GM21737 (cell line): ENCODE measurements at regions not wholly inside any gene's neighbourhood (a gene's known extent, or its start where the extent isn't known, plus 50 kb on each side); places are given as distances from the start of the nearest gene placed in this dataset.
"Not testable (repeated sequence)": the region's sequence is repeated elsewhere in the genome, so short reads cannot be mapped to it uniquely, and the experiment has no call there.

ENCODE experiments used
- ATAC-seq: cut with Tn5 transposase; IDR thresholded peaks from one replicate; pipeline ENCODE4 v1.9.1; 2021; ENCODE audit warnings: mild to moderate bottlenecking, moderate library complexity; ENCODE audit not compliant: unreplicated experiment

GRCh38 chr14:37711831-37712475, 116.5 kb downstream of the TTC6 start:
- ATAC-seq = no peak

GRCh38 chr14:37712476-37712860, 117.0 kb downstream of the TTC6 start:
- not testable (repeated sequence) for ATAC-seq

DNA sequence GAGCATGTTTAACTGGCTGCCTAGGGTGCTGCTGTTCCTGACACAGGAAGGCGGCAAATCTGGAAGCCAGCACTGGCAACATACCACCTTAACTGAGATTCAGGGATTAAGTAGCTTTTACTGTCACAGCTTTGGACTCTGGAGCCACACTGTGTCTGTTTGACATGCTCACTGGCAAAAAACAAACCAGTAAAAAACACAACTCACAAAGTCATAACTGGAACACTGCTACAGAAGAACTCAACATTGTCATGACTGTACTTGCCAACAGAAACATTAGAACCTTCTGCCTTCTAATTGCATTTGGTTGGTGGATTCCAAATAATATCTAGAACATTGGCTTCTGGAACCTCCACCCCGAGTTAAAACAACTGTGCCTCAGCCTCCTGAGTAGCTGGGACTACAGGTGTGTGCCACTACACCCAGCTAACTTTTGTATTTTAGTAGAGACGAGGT, 117.6 kb downstream of the TTC6 start:
- no peak for ATAC-seq

GRCh38 chr14:37720131-37720530, 124.7 kb downstream of the TTC6 start:
- ATAC-seq = no peak

DNA sequence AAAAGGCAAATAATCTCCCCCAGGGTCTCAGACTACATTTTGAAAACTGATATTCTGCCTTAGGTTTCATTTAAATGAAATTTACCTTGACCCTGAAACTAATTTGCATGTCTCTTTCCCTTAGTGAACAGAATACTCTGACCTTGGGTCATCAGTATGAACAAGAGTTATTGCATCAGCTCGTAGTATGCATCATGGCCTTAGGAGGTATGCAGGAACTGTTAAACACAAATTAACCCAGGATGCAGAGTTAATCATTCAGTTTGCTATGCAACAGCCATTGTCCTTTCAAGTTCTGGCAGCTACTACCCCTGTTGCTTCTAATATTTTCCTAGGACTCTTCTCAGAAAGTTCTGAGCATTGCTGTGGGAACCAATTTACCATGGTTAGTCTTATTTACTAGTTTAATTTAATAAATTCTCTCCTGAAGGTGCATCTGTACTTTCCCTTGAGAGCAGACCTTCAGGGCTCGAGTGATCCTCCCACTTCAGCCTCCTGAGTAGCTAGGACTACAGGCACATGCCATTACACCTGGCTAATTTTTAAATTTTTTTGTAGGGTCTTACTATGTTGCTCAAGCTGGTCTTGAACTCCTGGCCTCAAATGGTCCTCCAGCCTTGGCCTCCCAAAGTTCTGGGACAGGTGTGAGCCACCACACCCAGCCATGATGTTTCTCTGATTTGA, 126.7 kb downstream of the TTC6 start:
- ATAC-seq = no peak

DNA sequence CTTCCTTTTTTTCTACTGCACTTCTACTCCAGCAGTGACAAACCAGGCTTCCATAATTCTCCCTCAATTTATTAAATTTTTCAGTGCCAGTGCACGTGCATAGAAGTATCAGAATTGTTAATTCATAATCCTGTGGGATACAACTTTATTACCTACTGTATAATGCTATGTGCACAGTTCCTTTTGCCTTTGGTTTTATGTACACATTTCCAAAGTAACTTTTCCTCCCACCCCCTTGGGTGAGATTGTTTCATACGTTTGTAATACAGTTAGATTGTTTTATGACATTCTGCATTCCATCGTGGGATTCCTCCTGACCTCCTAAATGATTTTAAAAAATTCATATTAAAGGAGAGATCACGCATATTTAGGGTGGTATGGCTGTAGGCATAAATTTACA, 128.1 kb downstream of the TTC6 start:
- ATAC-seq = no peak

DNA sequence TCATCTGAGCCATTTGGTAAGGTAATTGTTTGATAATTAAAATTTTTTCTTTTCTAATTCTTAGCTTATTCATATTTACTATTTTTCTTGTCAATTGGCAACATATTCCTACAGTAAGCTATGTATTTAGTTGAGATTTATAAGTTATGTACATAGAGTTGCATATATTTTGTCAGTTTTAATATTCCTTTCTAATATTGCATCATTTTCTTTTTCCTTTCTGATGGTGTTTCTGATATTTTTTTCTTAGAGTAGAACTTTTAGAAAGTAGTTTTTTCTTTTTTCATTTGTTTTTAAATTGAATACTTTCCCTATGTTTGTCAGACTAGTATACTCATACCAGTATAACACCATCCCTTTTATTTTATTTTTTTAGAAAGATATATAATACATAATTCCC, 131.3 kb downstream of the TTC6 start:
- no peak for ATAC-seq

DNA sequence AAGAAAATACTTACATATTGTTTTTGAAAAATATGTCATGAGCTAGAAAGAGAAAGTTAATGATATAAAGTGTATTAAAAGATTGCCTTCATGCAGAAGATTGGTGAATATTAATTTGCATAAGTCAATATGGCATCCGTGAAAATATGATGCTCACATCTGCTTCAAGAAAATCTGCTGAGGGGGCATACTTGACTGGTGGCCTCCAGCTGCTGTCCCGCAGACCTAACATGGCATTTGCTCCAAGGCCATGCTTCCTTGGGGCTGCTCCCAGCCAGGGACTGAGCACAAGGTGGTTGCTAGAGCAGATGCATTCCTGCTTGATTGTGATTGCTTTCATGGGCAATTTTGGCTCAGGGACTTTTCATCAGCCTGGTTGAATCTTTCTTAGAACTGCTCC, 133.8 kb downstream of the TTC6 start:
- ATAC-seq = no peak

DNA sequence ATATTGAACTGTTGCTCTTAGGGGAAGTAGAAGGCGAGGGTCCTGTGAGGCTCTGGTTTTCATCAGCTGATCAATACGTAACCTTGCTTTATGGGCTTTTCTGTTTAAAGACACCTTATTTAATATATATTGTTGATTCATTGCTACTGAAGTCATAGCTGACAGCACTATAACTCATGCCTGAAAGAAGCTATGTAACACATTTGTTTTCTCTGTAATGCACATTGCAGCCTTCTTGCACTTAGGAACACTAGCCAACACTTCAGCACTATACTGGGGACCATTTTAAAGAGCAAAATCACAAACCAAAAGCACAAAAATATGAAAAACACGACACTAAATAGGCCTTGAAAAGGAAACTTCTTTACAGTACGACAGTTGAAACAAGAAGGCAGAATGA, 135.7 kb downstream of the TTC6 start:
- ATAC-seq = no peak

DNA sequence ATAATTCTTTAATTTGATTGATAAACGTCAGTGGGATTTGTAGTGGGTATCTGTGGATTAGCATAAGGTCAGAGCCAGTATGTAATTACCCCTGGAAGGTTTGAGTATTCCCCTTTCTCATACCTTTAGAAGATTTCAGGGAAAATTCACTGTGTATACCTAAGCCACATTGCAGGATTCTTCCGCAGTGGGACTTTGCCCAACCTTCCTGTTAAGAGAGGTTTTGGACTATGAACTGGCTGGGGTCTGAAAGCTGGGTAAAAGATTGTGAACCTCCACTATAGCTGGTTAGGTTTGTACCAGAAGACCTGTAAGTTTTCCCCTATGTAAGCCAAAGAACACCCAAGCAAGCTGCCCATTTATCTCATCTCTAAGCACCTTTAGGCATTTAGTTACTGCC, 150.2 kb downstream of the TTC6 start:
- no peak for ATAC-seq

- ATAC-seq = no peak
These were observed 150.9 kb downstream of the TTC6 start for GRCh38 chr14:37746140-37746832.

GRCh38 chr14:37753459-37753858, 158.0 kb downstream of the TTC6 start:
- ATAC-seq = no peak

GRCh38 chr14:37760275-37760674, 164.8 kb downstream of the TTC6 start:
- not testable (repeated sequence) for ATAC-seq

DNA sequence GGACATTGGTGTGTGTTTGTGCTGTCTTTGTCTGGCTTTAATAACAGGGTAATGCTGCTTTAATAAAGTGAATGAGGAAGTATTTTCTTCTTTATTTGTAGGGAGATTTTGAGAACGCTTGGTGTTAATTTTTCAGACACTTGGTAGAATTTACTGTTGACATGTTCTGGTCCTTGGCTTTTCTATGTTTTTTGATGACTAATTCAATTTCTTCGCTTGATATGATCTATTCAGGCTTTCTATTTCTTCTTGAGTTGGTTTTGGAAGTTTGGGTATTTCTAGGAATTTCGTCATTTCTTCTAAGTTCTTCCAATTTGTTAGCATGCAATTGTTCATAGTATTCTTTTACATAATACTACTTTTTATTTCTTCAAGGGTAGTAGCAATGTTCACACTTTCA, 167.8 kb downstream of the TTC6 start:
- no peak for ATAC-seq

DNA sequence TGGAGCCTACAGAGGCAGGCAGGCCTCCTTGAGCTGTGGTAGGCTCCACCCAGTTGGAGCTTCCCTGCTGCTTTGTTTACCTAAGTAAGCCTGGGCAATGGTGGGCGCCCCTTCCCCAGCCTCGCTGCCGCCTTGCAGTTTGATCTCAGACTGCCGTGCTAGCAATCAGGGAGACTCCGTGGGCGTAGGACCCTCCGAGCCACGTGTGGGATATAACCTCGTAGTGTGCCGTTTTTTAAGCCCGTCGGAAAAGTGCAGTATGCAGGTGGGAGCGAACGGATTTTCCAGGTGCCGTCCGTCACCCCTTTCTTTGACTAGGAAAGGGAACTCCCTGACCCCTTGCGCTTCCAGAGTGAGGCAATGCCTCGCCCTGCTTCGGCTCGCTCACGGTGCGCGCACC, 176.9 kb downstream of the TTC6 start:
- ATAC-seq = not testable (repeated sequence)

DNA sequence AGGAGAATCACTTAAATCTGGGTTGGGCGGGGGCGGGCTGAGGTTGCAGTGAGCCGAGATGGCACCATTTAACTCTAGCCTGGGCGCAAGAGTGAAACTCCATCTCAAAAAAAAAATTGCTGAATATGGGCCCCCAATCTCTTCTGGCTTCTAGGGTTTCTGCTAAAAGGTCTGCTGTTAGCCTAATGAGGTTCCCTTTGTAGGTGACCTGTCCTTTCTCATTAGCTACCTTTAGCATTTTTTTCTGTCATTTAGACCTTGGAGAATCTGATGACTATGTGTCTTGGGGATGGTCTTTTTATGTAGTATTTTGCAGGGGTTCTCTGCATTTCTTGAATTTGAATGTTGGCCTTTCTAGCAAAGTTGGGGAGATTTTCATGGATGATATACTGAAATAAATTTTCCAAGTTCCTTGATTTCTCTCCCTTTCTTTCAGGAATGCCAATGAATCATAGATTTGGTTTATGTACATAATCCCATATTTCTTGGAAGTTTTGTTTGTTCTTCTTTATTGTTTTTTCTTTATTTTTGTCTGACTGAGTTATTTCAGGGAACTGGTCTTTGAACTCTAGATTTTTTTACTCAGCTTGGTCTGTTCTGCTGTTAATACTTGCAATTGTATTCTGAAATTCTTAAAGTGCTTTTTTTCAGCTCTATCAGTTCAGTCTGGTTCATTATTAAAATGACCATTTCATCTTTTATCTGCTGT, 181.5 kb downstream of the TTC6 start:
- no peak for ATAC-seq

DNA sequence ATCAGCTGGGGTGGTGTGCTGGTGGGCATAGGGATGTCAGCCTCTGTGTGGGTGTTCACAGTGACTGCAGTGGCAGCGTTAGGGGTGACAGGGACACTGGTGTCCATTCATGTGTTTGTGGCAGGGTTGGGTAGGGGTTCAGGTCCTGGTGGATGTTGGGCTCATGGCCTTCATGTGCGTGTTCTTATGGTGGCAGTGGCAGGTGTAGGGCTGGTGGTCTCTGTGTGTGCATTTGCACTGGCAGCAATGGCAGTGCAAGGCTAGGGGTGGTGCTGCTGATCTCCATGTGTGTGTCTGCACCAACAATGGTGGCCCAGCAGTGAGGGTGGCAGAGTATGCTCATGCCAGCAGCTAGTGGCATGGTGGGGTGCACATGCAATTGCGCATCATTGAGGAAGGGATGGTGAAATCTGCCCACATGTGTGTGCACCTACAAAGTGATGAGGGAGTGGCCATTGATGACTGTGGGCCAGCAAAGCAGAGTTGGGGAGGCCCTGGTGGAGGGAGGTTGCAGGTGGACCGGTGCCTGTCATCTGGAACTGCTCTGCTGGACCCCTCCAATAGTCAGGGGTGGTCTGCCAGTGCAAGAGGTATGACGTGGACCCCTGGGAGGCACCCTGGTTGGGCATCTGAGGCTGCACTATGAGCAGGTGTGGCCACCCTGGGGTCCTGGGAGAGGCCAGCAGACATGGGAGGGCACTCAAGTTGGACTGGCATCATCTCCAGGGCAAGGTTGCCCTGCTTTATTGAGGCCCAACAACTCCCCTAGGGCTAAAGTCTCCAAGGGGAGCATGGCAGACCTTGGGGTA, 182.9 kb downstream of the TTC6 start:
- ATAC-seq = no peak

DNA sequence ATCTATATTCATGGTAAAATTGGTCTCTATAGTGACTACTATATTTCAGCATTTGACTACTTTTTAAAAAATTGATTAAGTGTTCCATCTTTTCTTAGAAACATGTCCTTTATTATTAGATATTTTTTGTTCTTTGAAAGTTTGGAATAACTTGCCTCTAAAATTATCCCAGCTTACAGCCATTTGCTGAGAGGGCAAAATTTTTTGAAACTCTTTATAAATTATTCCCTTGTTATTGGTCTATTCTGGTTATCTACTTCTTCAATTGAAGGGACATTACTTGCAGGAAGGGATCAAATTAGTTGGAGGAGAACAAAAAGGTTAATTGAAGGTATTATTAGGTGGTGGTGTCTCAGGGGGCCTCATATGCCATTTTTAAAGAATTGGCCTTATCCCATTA, 184.1 kb downstream of the TTC6 start:
- ATAC-seq = no peak

GRCh38 chr14:37780731-37781130, 185.3 kb downstream of the TTC6 start:
- not testable (repeated sequence) for ATAC-seq

- ATAC-seq = not testable (repeated sequence)
These were observed 188.9 kb downstream of the TTC6 start for GRCh38 chr14:37784203-37784826.
